Right forelimb (tissue), 1 donor: ENCODE measurements at regions not wholly inside any gene's neighbourhood (a gene's known extent, or its start where the extent isn't known, plus 50 kb on each side); places are given as distances from the start of the nearest gene placed in this dataset.
A peak's percentile ranks its signal among the peaks of the same experiment; 100 is the strongest.

ENCODE experiments used
- DNase-seq: peaks from one replicate; pipeline ENCODE4 v3.0.0-alpha.2; 2018

- no peak for DNase-seq
Measured at GRCh38 chr3:181764544-181764943, 52.8 kb downstream of the SOX2 start.

DNA sequence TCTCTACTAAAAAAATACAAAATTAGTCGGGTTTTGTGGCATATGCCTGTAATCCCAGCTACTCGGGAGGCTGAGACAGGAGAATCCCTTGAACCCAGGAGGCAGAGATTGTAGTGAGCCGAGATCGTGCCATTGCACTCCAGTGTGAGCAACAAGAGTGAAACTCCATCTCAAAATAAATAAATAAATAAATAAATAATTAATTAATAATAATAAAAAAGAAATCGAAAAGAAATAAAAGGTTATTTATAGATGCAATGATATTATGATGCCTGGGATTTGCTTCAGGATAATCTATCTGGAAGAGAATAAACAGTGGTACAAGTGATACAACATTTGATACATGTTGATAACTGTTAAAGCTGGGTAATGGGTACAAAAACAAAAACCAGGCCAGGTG is 58.6 kb downstream of the SOX2 start:
- no peak for DNase-seq

- DNase-seq: no peak
Measured at GRCh38 chr3:181771120-181771519, 59.4 kb downstream of the SOX2 start.

DNA sequence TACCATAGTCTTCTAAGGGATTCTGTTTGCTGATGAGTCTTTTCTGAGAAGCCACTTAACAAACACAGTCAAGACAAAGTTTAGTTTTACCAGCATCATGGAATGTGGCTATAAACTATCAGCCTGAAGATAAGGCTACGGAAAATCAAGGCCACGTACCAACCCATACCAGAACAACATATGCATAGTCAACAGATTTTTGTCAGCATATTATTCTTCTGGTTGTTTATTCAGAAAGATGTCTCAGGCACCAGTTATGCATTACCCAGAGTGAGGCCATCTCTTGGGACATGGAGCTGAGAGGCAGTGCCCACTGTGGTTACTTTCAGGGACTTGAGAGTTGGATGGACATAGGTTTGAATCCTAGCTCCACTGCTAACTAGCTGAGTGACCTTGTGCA is 60.4 kb downstream of the SOX2 start:
- DNase-seq: no peak

- DNase-seq: no peak
Measured at GRCh38 chr3:181773921-181774320, 62.2 kb downstream of the SOX2 start.

GRCh38 chr3:181782306-181782954 is 70.7 kb downstream of the SOX2 start:
- DNase-seq: no peak

DNA sequence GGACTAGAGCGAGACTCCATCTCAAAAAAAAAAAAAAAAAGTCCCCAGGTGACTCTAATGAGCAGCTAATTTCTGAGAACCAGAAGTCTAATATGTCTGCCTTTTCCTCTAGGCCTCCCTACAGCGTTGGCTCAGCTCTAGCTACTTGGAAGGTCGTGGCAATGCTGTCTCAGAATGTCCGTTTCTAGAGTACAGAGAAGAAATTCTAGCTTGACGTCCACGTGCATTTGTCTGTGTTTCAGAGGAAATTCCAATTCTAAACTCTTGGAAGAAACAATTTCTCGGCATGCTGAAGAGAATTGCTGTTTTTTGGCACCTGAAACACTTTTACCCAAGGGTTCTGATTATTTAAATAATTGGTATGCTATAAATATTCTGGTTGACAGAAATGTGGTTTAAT is 78.8 kb downstream of the SOX2 start:
- peak; percentile 47 for DNase-seq

DNA sequence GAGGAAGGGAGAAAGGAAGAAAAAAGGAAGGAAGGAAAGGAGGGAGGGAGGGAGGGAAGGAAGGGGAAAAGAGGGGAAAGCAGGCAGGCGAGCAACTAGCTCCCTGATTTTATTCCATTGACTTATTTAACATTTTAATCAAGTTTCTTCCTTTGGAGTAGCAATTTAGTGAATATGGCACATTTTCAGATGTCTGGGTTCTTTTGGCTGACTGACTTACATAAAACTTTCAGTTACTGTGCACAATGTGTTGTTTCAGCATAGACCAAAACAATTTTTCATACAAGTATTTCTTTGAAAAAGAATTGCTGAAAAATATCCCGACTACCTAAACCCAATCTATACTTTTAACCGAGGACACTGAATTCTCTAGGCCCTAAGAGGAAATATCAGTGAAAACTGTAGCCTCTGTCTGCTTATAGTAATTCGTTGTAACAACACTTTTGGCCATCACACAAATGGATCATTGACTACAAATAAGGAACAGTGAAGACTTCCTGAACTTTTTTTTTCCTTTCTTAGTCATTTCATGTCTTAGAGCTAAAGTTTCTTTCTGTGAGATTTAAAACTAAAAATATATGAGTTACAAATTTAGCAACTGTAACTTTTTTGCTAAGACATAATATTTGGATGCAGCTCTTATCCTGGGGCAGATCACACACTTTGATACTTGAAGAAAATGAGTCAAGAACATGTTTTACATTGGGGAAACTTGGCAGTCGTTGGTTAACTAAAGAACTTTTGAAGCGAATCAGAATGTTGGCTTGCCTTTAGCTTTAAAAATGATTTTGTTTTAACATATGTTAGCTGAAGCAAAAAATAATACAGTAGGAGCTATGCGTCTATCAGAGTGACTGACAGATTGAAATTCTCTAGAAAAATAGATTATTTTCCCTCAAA is 79.6 kb downstream of the SOX2 start:
- DNase-seq: no peak

GRCh38 chr3:181793006-181793405 is 81.3 kb downstream of the SOX2 start:
- no peak for DNase-seq

DNA sequence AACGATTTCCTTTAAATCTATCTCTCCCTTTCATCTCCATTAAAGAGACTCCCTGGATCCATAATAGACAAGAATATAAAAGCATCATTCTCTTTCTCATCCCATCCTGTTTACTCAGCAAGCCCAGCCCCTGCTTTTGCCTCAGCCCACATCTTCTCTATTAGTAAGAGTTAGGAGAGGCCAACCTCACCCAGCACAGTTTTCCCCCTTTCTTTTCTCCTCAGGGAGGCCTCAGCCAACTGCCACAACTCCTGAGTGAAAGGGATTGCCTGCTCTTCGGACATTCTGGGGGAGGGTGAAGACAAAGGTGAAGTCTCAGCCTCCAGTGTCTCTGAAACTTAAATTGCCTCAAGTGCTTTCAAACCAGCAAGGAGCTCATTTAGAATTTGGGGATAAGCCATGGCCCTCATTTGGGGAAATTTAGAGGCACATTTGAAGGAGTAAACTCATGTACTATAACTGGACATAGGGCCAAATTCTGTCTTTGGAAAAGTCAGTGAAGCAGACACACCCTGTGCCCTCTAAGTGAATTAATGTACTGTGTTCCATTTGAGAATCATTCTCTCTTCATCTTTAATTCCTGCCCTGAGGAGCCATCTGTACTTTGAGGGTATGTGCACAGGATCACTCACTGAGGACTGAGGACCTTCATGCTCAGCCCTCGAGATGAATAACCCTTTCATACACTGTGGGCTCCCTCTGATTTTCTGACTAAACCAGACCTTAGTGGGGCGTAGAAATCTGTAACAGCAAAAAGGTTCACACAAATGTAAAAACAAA is 82.5 kb downstream of the SOX2 start:
- no peak for DNase-seq

DNA sequence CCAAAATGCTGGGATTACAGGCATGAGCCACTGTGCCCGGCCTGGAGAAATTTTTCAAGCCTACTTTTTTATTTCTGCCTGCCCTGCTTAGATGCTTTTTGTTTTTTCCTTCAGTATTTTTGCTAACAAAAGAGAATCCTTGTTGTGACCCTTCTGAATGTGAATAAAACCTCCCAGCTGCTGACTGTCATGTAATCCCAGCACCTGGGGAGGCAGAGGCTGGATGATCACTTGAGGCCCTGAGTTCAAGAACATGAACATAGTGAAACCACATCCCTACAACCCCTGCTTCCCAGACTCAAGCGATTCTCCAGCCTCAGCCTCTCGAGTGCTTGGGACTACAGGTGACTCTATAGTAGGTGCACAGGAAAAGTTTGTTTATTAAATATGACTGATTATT is 84.9 kb downstream of the SOX2 start:
- no peak for DNase-seq

- DNase-seq: no peak
Measured at GRCh38 chr3:181797431-181797830, 85.7 kb downstream of the SOX2 start.

GRCh38 chr3:181805703-181806102 is 94.0 kb downstream of the SOX2 start:
- no peak for DNase-seq

GRCh38 chr3:181808053-181808452 is 96.3 kb downstream of the SOX2 start:
- no peak for DNase-seq

GRCh38 chr3:181823716-181824115 is 112.0 kb downstream of the SOX2 start:
- DNase-seq: no peak

DNA sequence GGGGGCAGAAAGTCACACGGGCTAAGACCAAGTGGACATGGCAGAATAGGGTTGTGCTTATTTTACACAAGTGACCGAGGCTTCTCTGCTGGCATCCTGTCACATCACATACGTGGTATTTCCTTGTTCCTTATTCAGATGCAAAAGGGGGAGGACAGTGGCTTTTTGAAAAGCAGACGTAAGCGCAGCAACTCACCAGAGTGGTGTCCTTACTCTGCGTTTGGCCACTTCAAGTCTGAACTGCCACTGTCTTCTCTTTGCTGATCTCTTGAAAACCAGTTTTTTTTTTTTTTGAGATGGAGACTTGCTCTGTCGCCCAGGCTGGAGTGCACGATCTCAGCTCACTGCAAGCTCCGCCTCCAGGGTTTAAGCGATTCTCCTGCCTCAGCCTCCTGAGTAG is 113.2 kb downstream of the SOX2 start:
- DNase-seq: no peak

DNA sequence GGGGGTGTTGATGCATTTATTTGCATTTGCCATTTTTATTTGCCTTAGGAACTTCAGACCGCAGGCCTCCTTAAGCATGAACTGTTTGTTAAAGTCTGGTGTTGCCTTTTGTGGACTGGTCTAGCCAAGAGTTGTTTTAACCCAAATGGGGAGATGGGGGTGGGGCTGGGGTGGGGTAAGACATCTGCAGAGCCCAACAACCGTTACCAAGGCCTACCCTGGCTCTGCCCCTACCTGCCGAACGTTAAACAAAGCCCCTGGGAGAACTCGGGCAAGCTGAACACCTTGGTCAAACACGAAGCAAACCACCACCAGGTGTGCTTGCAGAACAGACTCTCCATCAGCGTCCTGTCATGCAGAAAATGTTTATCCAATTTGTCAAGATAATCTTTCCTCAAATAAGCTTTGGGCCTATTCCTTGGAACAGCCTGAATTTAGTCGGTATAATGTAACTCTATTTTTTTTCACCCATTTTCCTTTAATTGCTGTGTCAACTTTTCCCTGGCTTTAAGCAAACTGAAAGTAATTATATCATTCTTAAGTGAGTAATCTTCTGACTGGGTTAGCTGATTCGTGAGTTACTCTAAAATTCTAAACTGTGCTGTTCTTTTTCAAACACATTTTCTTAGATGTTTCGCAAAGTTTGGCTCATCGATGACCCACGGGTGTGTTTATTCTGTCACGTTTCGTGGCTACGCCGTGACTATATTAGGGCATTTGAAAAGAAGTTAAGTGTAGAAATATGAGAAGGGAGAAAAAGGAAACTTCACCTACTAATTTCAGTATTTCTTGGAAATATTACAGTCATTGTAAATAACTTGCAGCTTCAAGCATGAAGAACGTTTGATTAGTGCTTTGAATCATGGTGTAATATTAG is 127.6 kb downstream of the SOX2 start:
- DNase-seq: no peak

DNA sequence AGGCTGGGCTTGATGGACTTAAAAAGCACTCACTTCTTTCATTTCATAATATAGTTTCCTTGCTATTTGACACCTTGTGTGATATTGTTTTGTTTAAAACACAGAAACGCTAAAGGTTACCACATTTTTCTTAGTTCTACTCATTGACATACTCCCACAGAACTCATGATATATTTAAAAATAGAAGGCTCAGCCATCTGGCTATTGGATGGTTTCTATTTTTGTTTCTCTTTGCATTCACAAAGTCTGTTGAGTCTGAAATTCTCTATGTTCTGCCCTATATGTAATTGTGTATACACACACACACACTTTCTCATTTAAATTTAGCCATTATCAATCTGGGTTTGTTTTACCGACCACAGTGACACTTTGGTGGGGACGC is 128.2 kb downstream of the SOX2 start:
- no peak for DNase-seq

- no peak for DNase-seq
Measured at GRCh38 chr3:181844211-181844610, 132.5 kb downstream of the SOX2 start.

DNA sequence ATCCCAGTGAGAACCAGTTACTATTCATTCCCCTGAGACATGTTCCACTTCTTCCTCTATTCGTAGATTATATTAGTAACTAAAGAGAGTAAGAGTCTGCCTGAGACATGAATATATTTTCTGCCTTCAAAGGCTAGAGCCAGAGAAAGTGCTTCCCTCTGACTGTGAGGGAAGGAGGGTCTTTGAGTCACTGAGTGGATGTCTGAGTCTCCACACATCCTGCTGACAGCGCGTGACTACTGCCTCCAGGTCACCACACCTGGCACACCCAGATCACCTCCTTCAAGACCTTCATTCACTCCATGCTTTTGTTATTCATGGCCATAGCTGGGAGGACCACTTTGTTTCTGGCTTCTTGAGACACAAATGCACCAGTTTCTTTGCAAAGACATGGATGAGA is 135.6 kb downstream of the SOX2 start:
- no peak for DNase-seq

- DNase-seq: no peak
Measured at GRCh38 chr3:181851063-181851462, 139.3 kb downstream of the SOX2 start.

- DNase-seq: no peak
Measured at GRCh38 chr3:181855825-181856224, 144.1 kb downstream of the SOX2 start.

- no peak for DNase-seq
Measured at GRCh38 chr3:181859518-181859917, 147.8 kb downstream of the SOX2 start.
